Tibial artery (tissue), 4 donors: ENCODE measurements at regions not wholly inside any gene's neighbourhood (a gene's known extent, or its start where the extent isn't known, plus 50 kb on each side); places are given as distances from the start of the nearest gene placed in this dataset.

Experiments used
- DNase-seq, 2 donors: peaks; one replicate each; pipeline ENCODE4 v3.0.0-alpha.2; 2019
- H3K27ac ChIP-seq, 2 donors: fragments of 200-600 bp; sonication (generic) in 1 of 2; 1 replicate in 1 of 2; 2 replicates in 1 of 2; pipeline ENCODE4 v1.5.1; 2018 to 2019; ENCODE audit warnings: mild to moderate bottlenecking in 1 of 2
- H3K27me3 ChIP-seq, 2 donors: fragments of 200-600 bp; sonication (generic) in 1 of 2; one replicate each; pipeline versions ENCODE4 v1.5.1 to v1.6.0; 2016 to 2019
- H3K36me3 ChIP-seq, 3 donors: fragments of 200-600 bp; sonication (generic) in 2 of 3; one replicate each; pipeline ENCODE4 v1.5.1; 2016 to 2019; ENCODE audit warnings: mild to moderate bottlenecking in 2 of 3
- H3K4me1 ChIP-seq, 4 donors: fragments of 200-600 bp; sonication (generic) in 2 of 4; 1 replicate in 3 of 4; 2 replicates in 1 of 4; pipeline ENCODE4 v1.5.1; 2016 to 2019
- H3K4me3 ChIP-seq, 2 donors: fragments of 200-600 bp; sonication (generic) in 1 of 2; 1 replicate in 1 of 2; 2 replicates in 1 of 2; pipeline ENCODE4 v1.5.1; 2018 to 2019; ENCODE audit warnings: mild to moderate bottlenecking in 2 of 2
- H3K9me3 ChIP-seq, 3 donors: fragments of 200-600 bp; sonication (generic) in 1 of 3; one replicate each; pipeline ENCODE4 v1.5.1; 2016 to 2019
- CTCF ChIP-seq, 2 experiments: fragments of 200-600 bp in 1 of 2; fragments of 450-650 bp in 1 of 2; IDR thresholded peaks; one replicate each; pipeline ENCODE4 v1.5.1; 2017 to 2019; ENCODE audit warnings: antibody characterized with exemption in 2 of 2, mild to moderate bottlenecking in 1 of 2, moderate library complexity in 1 of 2
- intact Hi-C: fragments of 100-400 bp; cut with DNase I; formaldehyde crosslinking; loops from one replicate; pipeline ENCODE4 v1.15.0; 2023; ENCODE audit warnings: low total_unique reads

GRCh38 chr16:76976101-76976500 is 214.9 kb upstream of the MON1B start:
- Histone ChIP-seq H3K9me3 (no peaks in the 10 kb centered on the region), H3K27ac (no peak overlapping the region), H3K27me3 (no peaks in the 10 kb centered on the region), H3K4me3 (no peak overlapping the region), H3K4me1 (no peaks in the 10 kb centered on the region), H3K36me3 (no peaks in the 10 kb centered on the region)
- intact Hi-C loops: no loop called here
- no peak for DNase-seq
- no peak for TF ChIP-seq CTCF (IDR thresholded peaks at IDR 0.05)

GRCh38 chr16:76976756-76977155 is 214.2 kb upstream of the MON1B start:
- H3K4me3 ChIP-seq: no peak overlapping the region
- TF ChIP-seq CTCF (IDR thresholded peaks at IDR 0.05): no peak
- no peaks in the 10 kb centered on the region for H3K36me3 ChIP-seq
- DNase-seq: no peak
- H3K27me3 ChIP-seq: no peaks in the 10 kb centered on the region
- no peaks in the 10 kb centered on the region for H3K4me1 ChIP-seq
- intact Hi-C loops: no loop called here
- no peaks in the 10 kb centered on the region for H3K9me3 ChIP-seq
- no peak overlapping the region for H3K27ac ChIP-seq

GRCh38 chr16:76984196-76984595 is 206.8 kb upstream of the MON1B start:
- H3K4me3 ChIP-seq: no peak overlapping the region
- DNase-seq: no peak
- H3K36me3 ChIP-seq: no peaks in the 10 kb centered on the region
- no peak for TF ChIP-seq CTCF (IDR thresholded peaks at IDR 0.05)
- H3K27me3 ChIP-seq: no peaks in the 10 kb centered on the region
- H3K27ac ChIP-seq: no peak overlapping the region
- intact Hi-C loops: no loop called here
- no peaks in the 10 kb centered on the region for H3K4me1 ChIP-seq
- H3K9me3 ChIP-seq: no peaks in the 10 kb centered on the region

- no peak for DNase-seq
- Histone ChIP-seq H3K27me3 (no peaks in the 10 kb centered on the region), H3K4me3 (no peak overlapping the region), H3K36me3 (no peaks in the 10 kb centered on the region), H3K9me3 (no peaks in the 10 kb centered on the region), H3K4me1 (no peaks in the 10 kb centered on the region), H3K27ac (no peak overlapping the region)
- intact Hi-C loops: no loop called here
- TF ChIP-seq CTCF (IDR thresholded peaks at IDR 0.05): no peak
These were observed 205.5 kb upstream of the MON1B start for GRCh38 chr16:76985392-76986045.

GRCh38 chr16:76988526-76988925 is 202.5 kb upstream of the MON1B start:
- Histone ChIP-seq H3K36me3 (no peaks in the 10 kb centered on the region), H3K4me1 (no peaks in the 10 kb centered on the region), H3K27ac (no peak overlapping the region), H3K27me3 (no peaks in the 10 kb centered on the region), H3K9me3 (no peaks in the 10 kb centered on the region), H3K4me3 (no peak overlapping the region)
- intact Hi-C loops: no loop called here
- DNase-seq: no peak
- TF ChIP-seq CTCF (IDR thresholded peaks at IDR 0.05): no peak

- no peaks in the 10 kb centered on the region for H3K27me3 ChIP-seq
- no peak overlapping the region for H3K4me3 ChIP-seq
- no peaks in the 10 kb centered on the region for H3K4me1 ChIP-seq
- TF ChIP-seq CTCF (IDR thresholded peaks at IDR 0.05): no peak
- no peak for DNase-seq
- H3K36me3 ChIP-seq: no peaks in the 10 kb centered on the region
- no peaks in the 10 kb centered on the region for H3K9me3 ChIP-seq
- no peak overlapping the region for H3K27ac ChIP-seq
- intact Hi-C loops: no loop called here
These were observed 188.3 kb upstream of the MON1B start for GRCh38 chr16:77002644-77003043.
